ENCODE measurements at regions not wholly inside any gene's neighbourhood (a gene's known extent, or its start where the extent isn't known, plus 50 kb on each side); places are given as distances from the start of the nearest gene placed in this dataset.
"Not testable (repeated sequence)": the region's sequence is repeated elsewhere in the genome, so short reads cannot be mapped to it uniquely, and the experiment has no call there.

DNA sequence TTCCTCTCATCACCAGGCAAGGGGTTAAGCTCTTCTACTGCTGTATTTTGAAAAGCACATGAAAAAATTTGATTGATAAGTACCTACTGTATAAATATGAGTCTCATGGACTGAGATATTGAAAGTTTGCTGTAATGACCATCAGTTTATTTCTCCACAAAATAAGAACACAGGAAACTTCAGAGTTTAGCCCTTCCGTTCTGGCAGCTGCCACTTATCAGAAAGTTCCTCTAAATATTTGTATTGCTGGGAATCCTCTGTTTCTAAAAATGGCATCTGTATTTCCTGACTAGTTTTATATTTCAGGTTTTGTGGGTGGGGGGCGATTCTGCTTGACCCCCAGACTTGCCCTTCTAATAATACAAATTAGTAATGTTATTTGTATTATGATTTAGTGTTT is 92.0 kb downstream of the LYZL2 start:
- Histone ChIP-seq H3K4me2 (no peak overlapping the region), H3K27me3 (ENCODE audit: insufficient read depth) (no peaks in the 10 kb centered on the region), H3K27ac (ENCODE audit: low read depth in 2 of 2, low read length in 1 of 2) (no peak overlapping the region), H3K9me2 (no peaks in the 10 kb centered on the region), H4K20me1 (ENCODE audit: insufficient read depth) (no peaks in the 10 kb centered on the region), H3K36me3 (replicated peaks in 1 of 2; ENCODE audit: control insufficient read depth in 1 of 2, insufficient read depth in 2 of 2, low read length in 1 of 2) (no peaks in the 10 kb centered on the region), H3K9ac (no peak overlapping the region), H3K79me2 (ENCODE audit: insufficient read depth) (no peaks in the 10 kb centered on the region), H3K9me3 (no peaks in the 10 kb centered on the region), H3K4me1 (ENCODE audit: control insufficient read depth in 1 of 2, insufficient read depth in 2 of 2, low read depth in 1 of 2, low read length in 1 of 2) (no peaks in the 10 kb centered on the region; a peak in 1 of 4 replicates), H3F3A (replicated peaks; ENCODE audit: insufficient read depth) (no peaks in the 10 kb centered on the region), H3K4me3 (ENCODE audit: low read depth in 2 of 2, low read length in 1 of 2) (no peak overlapping the region), H2AFZ (ENCODE audit: low read depth) (no peak overlapping the region)
- WGBS (ENCODE audit: low lambda C conversion rate), result 36% methylated on average over 2 of the region's 2 CpGs
- TF ChIP-seq CHD2 (IDR thresholded peaks at IDR 0.05; ENCODE audit: low read length, partially characterized antibody), result no peak
- TF ChIP-seq RXRA (IDR thresholded peaks at IDR 0.05; ENCODE audit: borderline replicate concordance, low read depth), result no peak
- no peak for TF ChIP-seq EZH2phosphoT487 (IDR thresholded peaks at IDR 0.05; ENCODE audit: borderline replicate concordance, low read depth)
- TF ChIP-seq GABPA (IDR thresholded peaks at IDR 0.05; ENCODE audit: low read depth), result no peak
- TF ChIP-seq RCOR1 (IDR thresholded peaks at IDR 0.05; ENCODE audit: low read length), result no peak
- no peak for TF ChIP-seq JUND (IDR thresholded peaks at IDR 0.05)
- TF ChIP-seq GATA2 (CRISPR knock-in tag; IDR thresholded peaks at IDR 0.05), result no peak
- ChIA-PET CTCF (interaction anchor here (0.7 to 3.7 kb wide), 6 partner anchors 46 to 178 kb away, joined by 3 to 22 read pairs (median 9); no protein-coding TSS in a partner anchor), POLR2A (no interaction called here)
- no peak for DNase-seq

GRCh38 chr10:30537158-30537557 is 92.4 kb downstream of the LYZL2 start:
- H3K79me2 ChIP-seq (ENCODE audit: insufficient read depth); H2AFZ ChIP-seq (ENCODE audit: low read depth); H3K9me3 ChIP-seq; H3K9ac ChIP-seq; DNase-seq; H3K4me2 ChIP-seq; POLR2A ChIA-PET; H3K27me3 ChIP-seq (ENCODE audit: insufficient read depth); H3K27ac ChIP-seq (ENCODE audit: low read depth in 2 of 2, low read length in 1 of 2); H3K36me3 ChIP-seq (replicated peaks in 1 of 2; ENCODE audit: control insufficient read depth in 1 of 2, insufficient read depth in 2 of 2, low read length in 1 of 2); H3K9me2 ChIP-seq; H4K20me1 ChIP-seq (ENCODE audit: insufficient read depth); H3K4me3 ChIP-seq (ENCODE audit: low read depth in 2 of 2, low read length in 1 of 2); H3F3A ChIP-seq (replicated peaks; ENCODE audit: insufficient read depth); H3K4me1 ChIP-seq (ENCODE audit: control insufficient read depth in 1 of 2, insufficient read depth in 2 of 2, low read depth in 1 of 2, low read length in 1 of 2): not testable (repeated sequence)
- CTCF ChIA-PET, result interaction anchor here (0.7 to 3.7 kb wide), 11 partner anchors 8 to 178 kb away, joined by 3 to 22 read pairs (median 5); no protein-coding TSS in a partner anchor
- WGBS (ENCODE audit: low lambda C conversion rate), result 7% methylated on average over 1 of the region's 1 CpG

DNA sequence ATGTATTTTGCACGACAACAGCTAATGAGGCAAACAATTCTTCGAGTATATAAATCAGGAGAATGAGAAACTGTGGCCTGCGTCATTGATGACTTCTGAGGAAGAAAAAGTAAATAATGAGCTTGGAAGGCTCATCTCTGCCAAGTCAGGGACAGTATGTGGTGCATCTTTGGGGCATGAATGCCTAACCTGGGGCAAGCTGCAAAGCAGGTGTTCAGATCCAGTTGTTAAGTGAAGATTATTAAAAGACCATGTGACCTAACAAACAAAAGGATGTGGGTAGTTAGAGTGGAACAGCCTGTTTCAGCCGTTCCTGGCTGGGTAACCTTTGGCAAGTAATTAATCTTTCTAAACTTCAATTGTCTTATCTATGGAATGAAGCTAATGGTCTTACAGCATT is 93.0 kb downstream of the LYZL2 start:
- H3K4me2 ChIP-seq, result no peak overlapping the region
- no peaks in the 10 kb centered on the region for H3K9me2 ChIP-seq
- WGBS (ENCODE audit: low lambda C conversion rate), result 57% methylated on average over 4 of the region's 4 CpGs
- no peak for DNase-seq
- H3K4me3 ChIP-seq (ENCODE audit: low read depth in 2 of 2, low read length in 1 of 2), result no peak overlapping the region
- CTCF ChIA-PET, result interaction anchor here (1.0 to 3.7 kb wide), 10 partner anchors 9 to 177 kb away, joined by 3 to 22 read pairs (median 6); no protein-coding TSS in a partner anchor
- TF ChIP-seq NFIC (IDR thresholded peaks at IDR 0.05; ENCODE audit: borderline replicate concordance) (no peak), FOXM1 (IDR thresholded peaks at IDR 0.05; ENCODE audit: low read depth) (no peak), NRF1 (IDR thresholded peaks at IDR 0.05; ENCODE audit: low read depth, low read length) (no peak), RAD21 (IDR thresholded peaks at IDR 0.05; ENCODE audit: low read length) (no peak), YY1 (IDR thresholded peaks at IDR 0.05; ENCODE audit: low read depth) (no peak), CHD2 (IDR thresholded peaks at IDR 0.05; ENCODE audit: low read length, partially characterized antibody) (no peak), FOSL2 (IDR thresholded peaks at IDR 0.05; ENCODE audit: borderline replicate concordance, low read depth) (no peak), GABPA (IDR thresholded peaks at IDR 0.05; ENCODE audit: low read depth) (no peak), TAF1 (IDR thresholded peaks at IDR 0.05; ENCODE audit: borderline replicate concordance, low read depth, low read length) (no peak), USF2 (IDR thresholded peaks at IDR 0.05; ENCODE audit: borderline replicate concordance, low read depth, low read length) (no peak), ELF1 (IDR thresholded peaks at IDR 0.05) (no peak)
- TF ChIP-seq, protein P1, sequence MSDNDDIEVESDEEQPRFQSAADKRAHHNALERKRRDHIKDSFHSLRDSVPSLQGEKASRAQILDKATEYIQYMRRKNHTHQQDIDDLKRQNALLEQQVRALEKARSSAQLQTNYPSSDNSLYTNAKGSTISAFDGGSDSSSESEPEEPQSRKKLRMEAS (IDR thresholded peaks at IDR 0.05; ENCODE audit: low read depth), result no peak
- TF ChIP-seq, protein P2, sequence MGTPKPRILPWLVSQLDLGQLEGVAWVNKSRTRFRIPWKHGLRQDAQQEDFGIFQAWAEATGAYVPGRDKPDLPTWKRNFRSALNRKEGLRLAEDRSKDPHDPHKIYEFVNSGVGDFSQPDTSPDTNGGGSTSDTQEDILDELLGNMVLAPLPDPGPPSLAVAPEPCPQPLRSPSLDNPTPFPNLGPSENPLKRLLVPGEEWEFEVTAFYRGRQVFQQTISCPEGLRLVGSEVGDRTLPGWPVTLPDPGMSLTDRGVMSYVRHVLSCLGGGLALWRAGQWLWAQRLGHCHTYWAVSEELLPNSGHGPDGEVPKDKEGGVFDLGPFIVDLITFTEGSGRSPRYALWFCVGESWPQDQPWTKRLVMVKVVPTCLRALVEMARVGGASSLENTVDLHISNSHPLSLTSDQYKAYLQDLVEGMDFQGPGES (IDR thresholded peaks at IDR 0.05; ENCODE audit: low read depth, low read length), result no peak
- no peaks in the 10 kb centered on the region for H3K36me3 ChIP-seq (replicated peaks in 1 of 2; ENCODE audit: control insufficient read depth in 1 of 2, insufficient read depth in 2 of 2, low read length in 1 of 2)
- H3K4me1 ChIP-seq (ENCODE audit: control insufficient read depth in 1 of 2, insufficient read depth in 2 of 2, low read depth in 1 of 2, low read length in 1 of 2), result no peaks in the 10 kb centered on the region; a peak in 1 of 4 replicates
- no peaks in the 10 kb centered on the region for H3K79me2 ChIP-seq (ENCODE audit: insufficient read depth)
- no peak overlapping the region for H2AFZ ChIP-seq (ENCODE audit: low read depth)
- POLR2A ChIA-PET, result no interaction called here
- no peaks in the 10 kb centered on the region for H3F3A ChIP-seq (replicated peaks; ENCODE audit: insufficient read depth)
- no peaks in the 10 kb centered on the region for H3K27me3 ChIP-seq (ENCODE audit: insufficient read depth)
- H3K9ac ChIP-seq, result no peak overlapping the region
- no peaks in the 10 kb centered on the region for H3K9me3 ChIP-seq
- no peak overlapping the region for H3K27ac ChIP-seq (ENCODE audit: low read depth in 2 of 2, low read length in 1 of 2)
- H4K20me1 ChIP-seq (ENCODE audit: insufficient read depth), result no peaks in the 10 kb centered on the region

Measured in SK-N-SH (cell line).